Erythroblast (primary cell): ENCODE measurements at regions not wholly inside any gene's neighbourhood (a gene's known extent, or its start where the extent isn't known, plus 50 kb on each side); places are given as distances from the start of the nearest gene placed in this dataset.
"Not testable (repeated sequence)": the region's sequence is repeated elsewhere in the genome, so short reads cannot be mapped to it uniquely, and the experiment has no call there.

Source experiments
- GATA1 ChIP-seq: IDR thresholded peaks from 2 replicates; pipeline ENCODE4 v1.6.1; 2011; ENCODE audit warnings: low read depth, mild to moderate bottlenecking, control low read depth, low read length, moderate library complexity
- POLR2A ChIP-seq: IDR thresholded peaks from 2 replicates; pipeline ENCODE4 v1.6.1; 2011; ENCODE audit warnings: mild to moderate bottlenecking, low read length

- not testable (repeated sequence) for TF ChIP-seq POLR2A, GATA1
Measured at GRCh38 chr12:124161402-124161801, 133.5 kb upstream of the RFLNA start.
